NCI-H2107 treated with DMSO at 0.1 percent for 48 hours (cell line): ENCODE measurements at regions not wholly inside any gene's neighbourhood (a gene's known extent, or its start where the extent isn't known, plus 50 kb on each side); places are given as distances from the start of the nearest gene placed in this dataset.

ENCODE experiments used
- DNase-seq: peaks from one replicate; lab custom pipeline; 2025; ENCODE audit not compliant: unreplicated experiment; lab: John Stamatoyannopoulos, UW

- no peak for DNase-seq
These were observed 103.4 kb downstream of the DDIT4L start for GRCh38 chr4:100086766-100087431.

- no peak for DNase-seq
These were observed 105.4 kb downstream of the DDIT4L start for GRCh38 chr4:100084892-100085291.

GRCh38 chr4:100083289-100083688, 107.0 kb downstream of the DDIT4L start:
- no peak for DNase-seq

GRCh38 chr4:100082852-100083251, 107.4 kb downstream of the DDIT4L start:
- DNase-seq: no peak

GRCh38 chr4:100081491-100081890, 108.8 kb downstream of the DDIT4L start:
- no peak for DNase-seq

- DNase-seq: no peak
These were observed 111.0 kb downstream of the DDIT4L start for GRCh38 chr4:100079264-100079663.

- DNase-seq: no peak
These were observed 113.5 kb downstream of the DDIT4L start for GRCh38 chr4:100076753-100077152.

GRCh38 chr4:100075486-100076270, 114.6 kb downstream of the DDIT4L start:
- DNase-seq: no peak

GRCh38 chr4:100075056-100075455, 115.2 kb downstream of the DDIT4L start:
- DNase-seq: no peak

- DNase-seq: no peak
These were observed 118.8 kb downstream of the DDIT4L start for GRCh38 chr4:100071506-100071905.

GRCh38 chr4:100070868-100071267, 119.4 kb downstream of the DDIT4L start:
- no peak for DNase-seq

GRCh38 chr4:100069207-100069606, 119.1 kb upstream of the H2AZ1 start:
- DNase-seq: no peak

GRCh38 chr4:100067255-100067654, 117.2 kb upstream of the H2AZ1 start:
- DNase-seq: no peak

- DNase-seq: no peak
These were observed 113.3 kb upstream of the H2AZ1 start for GRCh38 chr4:100063355-100063754.

GRCh38 chr4:100062921-100063320, 112.8 kb upstream of the H2AZ1 start:
- DNase-seq: no peak

GRCh38 chr4:100061835-100062234, 111.8 kb upstream of the H2AZ1 start:
- DNase-seq: no peak

- no peak for DNase-seq
These were observed 110.8 kb upstream of the H2AZ1 start for GRCh38 chr4:100060765-100061416.

- no peak for DNase-seq
These were observed 109.4 kb upstream of the H2AZ1 start for GRCh38 chr4:100059467-100059866.

- DNase-seq: no peak
These were observed 106.6 kb upstream of the H2AZ1 start for GRCh38 chr4:100056701-100057100.

- no peak for DNase-seq
These were observed 104.0 kb upstream of the H2AZ1 start for GRCh38 chr4:100054071-100054470.

GRCh38 chr4:100049872-100050271, 99.8 kb upstream of the H2AZ1 start:
- no peak for DNase-seq

- DNase-seq: no peak
These were observed 92.6 kb upstream of the H2AZ1 start for GRCh38 chr4:100042711-100043110.
